Ishikawa (cell line): ENCODE measurements at regions not wholly inside any gene's neighbourhood (a gene's known extent, or its start where the extent isn't known, plus 50 kb on each side); places are given as distances from the start of the nearest gene placed in this dataset.

Source experiments
- EP300 ChIP-seq: IDR thresholded peaks from 2 replicates; pipeline ENCODE4 v1.6.1; 2012; ENCODE audit warnings: borderline replicate concordance
- NFIC ChIP-seq: IDR thresholded peaks from 2 replicates; pipeline ENCODE4 v1.6.1; 2012
- RAD21 ChIP-seq: IDR thresholded peaks from 2 replicates; pipeline ENCODE4 v1.6.1; 2012; ENCODE audit warnings: low read depth
- TAF1 ChIP-seq: IDR thresholded peaks from 2 replicates; pipeline ENCODE4 v1.6.1; 2012; ENCODE audit warnings: low read depth, mild to moderate bottlenecking
- YY1 ChIP-seq: IDR thresholded peaks from 2 replicates; pipeline ENCODE4 v1.6.1; 2012; ENCODE audit warnings: low read depth
- TF ChIP-seq, protein P1 (sequence below): IDR thresholded peaks from 2 replicates; pipeline ENCODE4 v1.6.1; 2012; ENCODE audit warnings: low read depth, mild to moderate bottlenecking
- TF ChIP-seq, protein P2 (sequence below): IDR thresholded peaks from 2 replicates; pipeline ENCODE4 v1.6.1; 2012

DNA sequence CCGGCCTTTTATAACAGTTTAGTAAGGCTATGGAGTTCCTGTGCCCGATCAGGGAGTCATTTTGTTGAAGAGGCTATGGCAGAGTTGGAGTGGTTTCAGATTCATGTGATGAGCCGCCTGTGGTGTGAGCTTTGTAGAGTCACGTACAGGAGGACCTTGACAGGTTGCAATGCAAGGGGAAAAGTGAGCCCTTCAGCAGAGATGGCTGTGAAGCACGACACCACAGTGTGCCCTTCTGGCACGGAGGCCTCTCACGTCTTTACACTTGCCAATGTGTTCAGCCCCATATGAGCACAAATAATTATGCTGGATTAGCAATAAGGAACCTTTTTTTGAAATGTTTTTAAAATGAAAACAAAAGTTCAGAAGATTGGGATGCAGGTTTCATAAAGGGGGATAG, 499.8 kb downstream of the LIG4 start:
- TF ChIP-seq TAF1 (no peak), RAD21 (no peak), NFIC (no peak), EP300 (no peak), YY1 (no peak)
- TF ChIP-seq, protein P1, sequence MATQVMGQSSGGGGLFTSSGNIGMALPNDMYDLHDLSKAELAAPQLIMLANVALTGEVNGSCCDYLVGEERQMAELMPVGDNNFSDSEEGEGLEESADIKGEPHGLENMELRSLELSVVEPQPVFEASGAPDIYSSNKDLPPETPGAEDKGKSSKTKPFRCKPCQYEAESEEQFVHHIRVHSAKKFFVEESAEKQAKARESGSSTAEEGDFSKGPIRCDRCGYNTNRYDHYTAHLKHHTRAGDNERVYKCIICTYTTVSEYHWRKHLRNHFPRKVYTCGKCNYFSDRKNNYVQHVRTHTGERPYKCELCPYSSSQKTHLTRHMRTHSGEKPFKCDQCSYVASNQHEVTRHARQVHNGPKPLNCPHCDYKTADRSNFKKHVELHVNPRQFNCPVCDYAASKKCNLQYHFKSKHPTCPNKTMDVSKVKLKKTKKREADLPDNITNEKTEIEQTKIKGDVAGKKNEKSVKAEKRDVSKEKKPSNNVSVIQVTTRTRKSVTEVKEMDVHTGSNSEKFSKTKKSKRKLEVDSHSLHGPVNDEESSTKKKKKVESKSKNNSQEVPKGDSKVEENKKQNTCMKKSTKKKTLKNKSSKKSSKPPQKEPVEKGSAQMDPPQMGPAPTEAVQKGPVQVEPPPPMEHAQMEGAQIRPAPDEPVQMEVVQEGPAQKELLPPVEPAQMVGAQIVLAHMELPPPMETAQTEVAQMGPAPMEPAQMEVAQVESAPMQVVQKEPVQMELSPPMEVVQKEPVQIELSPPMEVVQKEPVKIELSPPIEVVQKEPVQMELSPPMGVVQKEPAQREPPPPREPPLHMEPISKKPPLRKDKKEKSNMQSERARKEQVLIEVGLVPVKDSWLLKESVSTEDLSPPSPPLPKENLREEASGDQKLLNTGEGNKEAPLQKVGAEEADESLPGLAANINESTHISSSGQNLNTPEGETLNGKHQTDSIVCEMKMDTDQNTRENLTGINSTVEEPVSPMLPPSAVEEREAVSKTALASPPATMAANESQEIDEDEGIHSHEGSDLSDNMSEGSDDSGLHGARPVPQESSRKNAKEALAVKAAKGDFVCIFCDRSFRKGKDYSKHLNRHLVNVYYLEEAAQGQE = no peak
- TF ChIP-seq, protein P2, sequence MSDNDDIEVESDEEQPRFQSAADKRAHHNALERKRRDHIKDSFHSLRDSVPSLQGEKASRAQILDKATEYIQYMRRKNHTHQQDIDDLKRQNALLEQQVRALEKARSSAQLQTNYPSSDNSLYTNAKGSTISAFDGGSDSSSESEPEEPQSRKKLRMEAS = no peak
